WTC11 (cell line): ENCODE measurements at regions not wholly inside any gene's neighbourhood (a gene's known extent, or its start where the extent isn't known, plus 50 kb on each side); places are given as distances from the start of the nearest gene placed in this dataset.

ENCODE experiments used
- ATAC-seq: fragments of 200-7000 bp; cut with Tn5 transposase; 2 replicates; pipeline ENCODE4 v1.10.0; 2021; ENCODE audit warnings: mild to moderate bottlenecking, moderate library complexity
- CTCF ChIA-PET: fragments of 300-600 bp; sonication (Branson Sonifier 250); formaldehyde crosslinking; loops from one replicate; lab custom pipeline; 2021; ENCODE audit warnings: antibody characterized with exemption; lab: Charles Lee
- POLR2A ChIA-PET: fragments of 350-600 bp; sonication (Branson Sonifier 250); formaldehyde crosslinking; loops from one replicate; lab custom pipeline; 2021; ENCODE audit warnings: antibody characterized with exemption; lab: Charles Lee
- DNase-seq: peaks from one replicate; pipeline ENCODE4 v3.0.0; 2021; ENCODE audit warnings: low spot score
- H3K27ac Mint-ChIP-seq: 2 replicates; pipeline ENCODE4 v1.8.0; 2021; ENCODE audit warnings: mixed read lengths
- H3K27me3 Mint-ChIP-seq: 2 replicates; pipeline ENCODE4 v1.8.0; 2021; ENCODE audit warnings: low read depth, mild to moderate bottlenecking, moderate library complexity, mixed read lengths
- H3K36me3 Mint-ChIP-seq: 2 replicates; pipeline ENCODE4 v1.8.0; 2021; ENCODE audit warnings: mixed read lengths
- H3K4me1 Mint-ChIP-seq: 2 replicates; pipeline ENCODE4 v1.8.0; 2022; ENCODE audit warnings: mixed read lengths
- H3K4me3 Mint-ChIP-seq: 2 replicates; pipeline ENCODE4 v1.8.0; 2021; ENCODE audit warnings: mild to moderate bottlenecking, moderate library complexity, mixed read lengths
- H3K9me3 Mint-ChIP-seq: 2 replicates; pipeline ENCODE4 v1.8.0; 2021; ENCODE audit warnings: mixed read lengths
- ATF3 ChIP-seq: sonication (generic); formaldehyde crosslinking; conservative IDR thresholded peaks from 2 replicates; pipeline ENCODE4 v1.8.1; 2022; ENCODE audit warnings: mild to moderate bottlenecking, missing genetic modification reagents
- CBFB ChIP-seq: sonication (generic); formaldehyde crosslinking; IDR thresholded peaks from 2 replicates; pipeline ENCODE4 v1.8.1; 2022; ENCODE audit warnings: mild to moderate bottlenecking, low read depth, missing genetic modification reagents
- ETV6 ChIP-seq: sonication (generic); formaldehyde crosslinking; IDR thresholded peaks from 2 replicates; pipeline ENCODE4 v1.8.1; 2022; ENCODE audit warnings: mild to moderate bottlenecking, missing genetic modification reagents
- FOXJ3 ChIP-seq: sonication (generic); formaldehyde crosslinking; IDR thresholded peaks from 2 replicates; pipeline ENCODE4 v1.9.0; 2021; ENCODE audit warnings: missing genetic modification reagents, mild to moderate bottlenecking, borderline replicate concordance
- KAT7 ChIP-seq: sonication (generic); formaldehyde crosslinking; IDR thresholded peaks from 2 replicates; pipeline ENCODE4 v1.8.1; 2023; ENCODE audit warnings: missing genetic modification reagents, mild to moderate bottlenecking, borderline replicate concordance
- MXD4 ChIP-seq: fragments of 250-450 bp; sonication (Bioruptor Pico); IDR thresholded peaks from 2 replicates; pipeline ENCODE4 v1.8.0; 2021; ENCODE audit warnings: mild to moderate bottlenecking, moderate library complexity, borderline replicate concordance
- NFYB ChIP-seq: sonication (generic); formaldehyde crosslinking; conservative IDR thresholded peaks from 2 replicates; pipeline ENCODE4 v1.8.0; 2022; ENCODE audit warnings: low read depth, missing genetic modification reagents
- NR3C1 ChIP-seq: sonication (generic); formaldehyde crosslinking; conservative IDR thresholded peaks from 2 replicates; pipeline ENCODE4 v1.8.1; 2023; ENCODE audit warnings: low read depth, mild to moderate bottlenecking, missing genetic modification reagents
- PRRX2 ChIP-seq: fragments of 250-450 bp; sonication (Bioruptor Pico); IDR thresholded peaks from 2 replicates; pipeline ENCODE4 v1.8.0; 2021; ENCODE audit warnings: mild to moderate bottlenecking
- SOX15 ChIP-seq: fragments of 250-450 bp; sonication (Bioruptor Pico); IDR thresholded peaks from 2 replicates; pipeline ENCODE4 v1.9.0; 2021; ENCODE audit warnings: mild to moderate bottlenecking
- TCF7 ChIP-seq: sonication (generic); formaldehyde crosslinking; IDR thresholded peaks from 2 replicates; pipeline ENCODE4 v1.8.0; 2022; ENCODE audit warnings: mild to moderate bottlenecking, low read depth, missing genetic modification reagents, moderate library complexity
- USF1 ChIP-seq: sonication (generic); formaldehyde crosslinking; IDR thresholded peaks from 2 replicates; pipeline ENCODE4 v1.8.0; 2022; ENCODE audit warnings: mild to moderate bottlenecking, missing genetic modification reagents
- ZNF281 ChIP-seq: sonication (generic); formaldehyde crosslinking; IDR thresholded peaks from 2 replicates; pipeline ENCODE4 v1.8.0; 2023; ENCODE audit warnings: mild to moderate bottlenecking, missing genetic modification reagents
- ZNF317 ChIP-seq: sonication (generic); formaldehyde crosslinking; IDR thresholded peaks from 2 replicates; pipeline ENCODE4 v1.8.1; 2023; ENCODE audit warnings: low read depth, mild to moderate bottlenecking, moderate library complexity, missing genetic modification reagents, borderline replicate concordance
- ZNF671 ChIP-seq: fragments of 250-450 bp; sonication (Bioruptor Pico); IDR thresholded peaks from 2 replicates; pipeline ENCODE4 v1.8.0; 2021; ENCODE audit warnings: mild to moderate bottlenecking
- TF ChIP-seq, protein P1 (sequence below): sonication (generic); formaldehyde crosslinking; IDR thresholded peaks from 2 replicates; pipeline ENCODE4 v1.8.0; 2022; ENCODE audit warnings: mild to moderate bottlenecking, missing genetic modification reagents
- TF ChIP-seq, protein P2 (sequence below): fragments of 250-450 bp; sonication (Bioruptor Pico); IDR thresholded peaks from 2 replicates; pipeline ENCODE4 v1.9.0; 2021; ENCODE audit warnings: moderate library complexity, mild to moderate bottlenecking, inconsistent platforms, borderline replicate concordance
- TF ChIP-seq, protein P3 (sequence below): fragments of 200-600 bp; IDR thresholded peaks from 2 replicates; pipeline ENCODE4 v1.8.0; 2022; ENCODE audit warnings: antibody characterized with exemption
- TF ChIP-seq, protein P4 (sequence below): fragments of 250-450 bp; sonication (Bioruptor Pico); IDR thresholded peaks from 2 replicates; pipeline ENCODE4 v1.8.0; 2021; ENCODE audit warnings: mild to moderate bottlenecking

- ChIA-PET CTCF (no interaction called here), POLR2A (no interaction called here)
- Mint-ChIP-seq H3K36me3 (no peaks in the 10 kb centered on the region), H3K4me3 (no peak overlapping the region), H3K9me3 (peaks cover 17% of the 10 kb centered on the region), H3K27ac (no peak overlapping the region), H3K27me3 (no peaks in the 10 kb centered on the region), H3K4me1 (peaks cover 21% of the 10 kb centered on the region)
- TF ChIP-seq ETV6 (CRISPR knock-in tag) = no peak
- no peak for TF ChIP-seq CBFB (CRISPR knock-in tag)
- no peak for TF ChIP-seq TCF7 (CRISPR knock-in tag)
- TF ChIP-seq NR3C1 (CRISPR knock-in tag) = no peak
- no peak for TF ChIP-seq KAT7
- TF ChIP-seq MXD4 (CRISPR knock-in tag) = no peak
- no peak for TF ChIP-seq FOXJ3 (CRISPR knock-in tag)
- TF ChIP-seq NFYB (CRISPR knock-in tag) = no peak
- TF ChIP-seq, protein P1, sequence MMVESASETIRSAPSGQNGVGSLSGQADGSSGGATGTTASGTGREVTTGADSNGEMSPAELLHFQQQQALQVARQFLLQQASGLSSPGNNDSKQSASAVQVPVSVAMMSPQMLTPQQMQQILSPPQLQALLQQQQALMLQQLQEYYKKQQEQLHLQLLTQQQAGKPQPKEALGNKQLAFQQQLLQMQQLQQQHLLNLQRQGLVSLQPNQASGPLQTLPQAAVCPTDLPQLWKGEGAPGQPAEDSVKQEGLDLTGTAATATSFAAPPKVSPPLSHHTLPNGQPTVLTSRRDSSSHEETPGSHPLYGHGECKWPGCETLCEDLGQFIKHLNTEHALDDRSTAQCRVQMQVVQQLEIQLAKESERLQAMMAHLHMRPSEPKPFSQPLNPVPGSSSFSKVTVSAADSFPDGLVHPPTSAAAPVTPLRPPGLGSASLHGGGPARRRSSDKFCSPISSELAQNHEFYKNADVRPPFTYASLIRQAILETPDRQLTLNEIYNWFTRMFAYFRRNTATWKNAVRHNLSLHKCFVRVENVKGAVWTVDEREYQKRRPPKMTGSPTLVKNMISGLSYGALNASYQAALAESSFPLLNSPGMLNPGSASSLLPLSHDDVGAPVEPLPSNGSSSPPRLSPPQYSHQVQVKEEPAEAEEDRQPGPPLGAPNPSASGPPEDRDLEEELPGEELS (CRISPR knock-in tag) = no peak
- TF ChIP-seq, protein P2, sequence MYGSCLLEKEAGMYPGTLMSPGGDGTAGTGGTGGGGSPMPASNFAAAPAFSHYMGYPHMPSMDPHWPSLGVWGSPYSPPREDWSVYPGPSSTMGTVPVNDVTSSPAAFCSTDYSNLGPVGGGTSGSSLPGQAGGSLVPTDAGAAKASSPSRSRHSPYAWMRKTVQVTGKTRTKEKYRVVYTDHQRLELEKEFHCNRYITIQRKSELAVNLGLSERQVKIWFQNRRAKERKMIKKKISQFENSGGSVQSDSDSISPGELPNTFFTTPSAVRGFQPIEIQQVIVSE (CRISPR knock-in tag) = no peak
- no peak for TF ChIP-seq SOX15 (CRISPR knock-in tag)
- TF ChIP-seq, protein P3, sequence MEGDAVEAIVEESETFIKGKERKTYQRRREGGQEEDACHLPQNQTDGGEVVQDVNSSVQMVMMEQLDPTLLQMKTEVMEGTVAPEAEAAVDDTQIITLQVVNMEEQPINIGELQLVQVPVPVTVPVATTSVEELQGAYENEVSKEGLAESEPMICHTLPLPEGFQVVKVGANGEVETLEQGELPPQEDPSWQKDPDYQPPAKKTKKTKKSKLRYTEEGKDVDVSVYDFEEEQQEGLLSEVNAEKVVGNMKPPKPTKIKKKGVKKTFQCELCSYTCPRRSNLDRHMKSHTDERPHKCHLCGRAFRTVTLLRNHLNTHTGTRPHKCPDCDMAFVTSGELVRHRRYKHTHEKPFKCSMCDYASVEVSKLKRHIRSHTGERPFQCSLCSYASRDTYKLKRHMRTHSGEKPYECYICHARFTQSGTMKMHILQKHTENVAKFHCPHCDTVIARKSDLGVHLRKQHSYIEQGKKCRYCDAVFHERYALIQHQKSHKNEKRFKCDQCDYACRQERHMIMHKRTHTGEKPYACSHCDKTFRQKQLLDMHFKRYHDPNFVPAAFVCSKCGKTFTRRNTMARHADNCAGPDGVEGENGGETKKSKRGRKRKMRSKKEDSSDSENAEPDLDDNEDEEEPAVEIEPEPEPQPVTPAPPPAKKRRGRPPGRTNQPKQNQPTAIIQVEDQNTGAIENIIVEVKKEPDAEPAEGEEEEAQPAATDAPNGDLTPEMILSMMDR = no peak
- no peak for TF ChIP-seq ZNF671 (CRISPR knock-in tag)
- no peak for TF ChIP-seq PRRX2 (CRISPR knock-in tag)
- no peak for TF ChIP-seq USF1 (CRISPR knock-in tag)
- TF ChIP-seq ZNF317 = no peak
- no peak for TF ChIP-seq ATF3
- TF ChIP-seq ZNF281 = no peak
- ATAC-seq = no peak
- DNase-seq = no peak
Measured at GRCh38 chr19:31625056-31625455, 275.8 kb upstream of the TSHZ3 start.

GRCh38 chr19:31625575-31625974 is 276.3 kb upstream of the TSHZ3 start:
- no peaks in the 10 kb centered on the region for H3K27me3 Mint-ChIP-seq
- ATAC-seq = no peak
- H3K9me3 Mint-ChIP-seq = peaks cover 14% of the 10 kb centered on the region
- no peaks in the 10 kb centered on the region for H3K36me3 Mint-ChIP-seq
- TF ChIP-seq, protein P4, sequence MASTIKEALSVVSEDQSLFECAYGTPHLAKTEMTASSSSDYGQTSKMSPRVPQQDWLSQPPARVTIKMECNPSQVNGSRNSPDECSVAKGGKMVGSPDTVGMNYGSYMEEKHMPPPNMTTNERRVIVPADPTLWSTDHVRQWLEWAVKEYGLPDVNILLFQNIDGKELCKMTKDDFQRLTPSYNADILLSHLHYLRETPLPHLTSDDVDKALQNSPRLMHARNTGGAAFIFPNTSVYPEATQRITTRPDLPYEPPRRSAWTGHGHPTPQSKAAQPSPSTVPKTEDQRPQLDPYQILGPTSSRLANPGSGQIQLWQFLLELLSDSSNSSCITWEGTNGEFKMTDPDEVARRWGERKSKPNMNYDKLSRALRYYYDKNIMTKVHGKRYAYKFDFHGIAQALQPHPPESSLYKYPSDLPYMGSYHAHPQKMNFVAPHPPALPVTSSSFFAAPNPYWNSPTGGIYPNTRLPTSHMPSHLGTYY = no peak
- TF ChIP-seq, all 79 proteins: peak for 0
- no peak overlapping the region for H3K27ac Mint-ChIP-seq
- H3K4me3 Mint-ChIP-seq = no peak overlapping the region
- no peak for DNase-seq
- ChIA-PET POLR2A (interaction anchor here (0.7 kb wide), 1 partner anchor 279 kb away, joined by 11 read pairs; no protein-coding TSS in a partner anchor), CTCF (no interaction called here)
- H3K4me1 Mint-ChIP-seq = peaks cover 17% of the 10 kb centered on the region
